ENCODE measurements at regions not wholly inside any gene's neighbourhood (a gene's known extent, or its start where the extent isn't known, plus 50 kb on each side); places are given as distances from the start of the nearest gene placed in this dataset.

GRCh38 chr5:133668458-133668857, 56.1 kb upstream of the FSTL4 start:
- Histone ChIP-seq H3K27me3 (ENCODE audit: insufficient read depth, poor library complexity, severe bottlenecking) (no peaks in the 10 kb centered on the region), H3K27ac (replicated peaks) (no peak overlapping the region), H3K4me3 (replicated peaks; ENCODE audit: insufficient read depth, low read length) (no peak overlapping the region)
- no peak for DNase-seq (ENCODE audit: low read depth in 1 of 2, low spot score in 1 of 2)
- TF ChIP-seq GABPA (IDR thresholded peaks at IDR 0.05; ENCODE audit: low read depth) = no peak
- no peak for TF ChIP-seq POLR2AphosphoS5 (IDR thresholded peaks at IDR 0.05; ENCODE audit: low read depth)
- TF ChIP-seq SPI1 (IDR thresholded peaks at IDR 0.05; ENCODE audit: borderline replicate concordance, low read depth) = no peak
- no peak for TF ChIP-seq REST (IDR thresholded peaks at IDR 0.05; ENCODE audit: insufficient replicate concordance, low read depth)
- TF ChIP-seq CTCF (IDR thresholded peaks at IDR 0.05; ENCODE audit: insufficient read depth, low read length) = no peak

- TF ChIP-seq GABPA (IDR thresholded peaks at IDR 0.05; ENCODE audit: low read depth) (no peak), SPI1 (IDR thresholded peaks at IDR 0.05; ENCODE audit: borderline replicate concordance, low read depth) (no peak), CTCF (IDR thresholded peaks at IDR 0.05; ENCODE audit: insufficient read depth, low read length) (no peak), POLR2AphosphoS5 (IDR thresholded peaks at IDR 0.05; ENCODE audit: low read depth) (no peak), REST (IDR thresholded peaks at IDR 0.05; ENCODE audit: insufficient replicate concordance, low read depth) (no peak)
- DNase-seq (ENCODE audit: low read depth in 1 of 2, low spot score in 1 of 2) = no peak
Measured at GRCh38 chr5:133667217-133667616, 54.9 kb upstream of the FSTL4 start.

GRCh38 chr5:133665571-133665970, 53.2 kb upstream of the FSTL4 start:
- DNase-seq (ENCODE audit: low read depth in 1 of 2, low spot score in 1 of 2) = no peak
- TF ChIP-seq CTCF (IDR thresholded peaks at IDR 0.05; ENCODE audit: insufficient read depth, low read length) (no peak), REST (IDR thresholded peaks at IDR 0.05; ENCODE audit: insufficient replicate concordance, low read depth) (no peak), SPI1 (IDR thresholded peaks at IDR 0.05; ENCODE audit: borderline replicate concordance, low read depth) (no peak), GABPA (IDR thresholded peaks at IDR 0.05; ENCODE audit: low read depth) (no peak), POLR2AphosphoS5 (IDR thresholded peaks at IDR 0.05; ENCODE audit: low read depth) (no peak)
- H3K27me3 ChIP-seq (ENCODE audit: insufficient read depth, poor library complexity, severe bottlenecking) = no peaks in the 10 kb centered on the region
- no peak overlapping the region for H3K4me3 ChIP-seq (replicated peaks; ENCODE audit: insufficient read depth, low read length)
- H3K27ac ChIP-seq (replicated peaks) = no peak overlapping the region

More at GRCh38 chr5:133667217-133667616, 54.9 kb upstream of the FSTL4 start:
- no peak overlapping the region for H3K4me3 ChIP-seq (replicated peaks; ENCODE audit: insufficient read depth, low read length)
- no peaks in the 10 kb centered on the region for H3K27me3 ChIP-seq (ENCODE audit: insufficient read depth, poor library complexity, severe bottlenecking)
- H3K27ac ChIP-seq (replicated peaks) = no peak overlapping the region

All from HL-60 (cell line).